ENCODE measurements at regions not wholly inside any gene's neighbourhood (a gene's known extent, or its start where the extent isn't known, plus 50 kb on each side); places are given as distances from the start of the nearest gene placed in this dataset.

- TF ChIP-seq ZNF274 (IDR thresholded peaks at IDR 0.05; ENCODE audit: low read depth, low read length) (no peak), SUZ12 (IDR thresholded peaks at IDR 0.05; ENCODE audit: extremely low read depth, insufficient read depth, insufficient read length) (no peak)
Observed at GRCh38 chr12:88681271-88681670, 101.0 kb upstream of the KITLG start.
